ENCODE measurements at regions not wholly inside any gene's neighbourhood (a gene's known extent, or its start where the extent isn't known, plus 50 kb on each side); places are given as distances from the start of the nearest gene placed in this dataset.

GRCh38 chr21:45354970-45355369 is 50.0 kb upstream of the COL18A1 start:
- TF ChIP-seq POLR2AphosphoS5 (IDR thresholded peaks at IDR 0.05) (no peak), CTCF (IDR thresholded peaks at IDR 0.05) (no peak)

All from prostate gland (tissue), 2 donors.